PC-3 (cell line): ENCODE measurements at regions not wholly inside any gene's neighbourhood (a gene's known extent, or its start where the extent isn't known, plus 50 kb on each side); places are given as distances from the start of the nearest gene placed in this dataset.

ENCODE experiments used
- ATAC-seq: fragments of 200-7000 bp; cut with Tn5 transposase; 2 replicates; pipeline ENCODE4 v1.9.1; 2020; ENCODE audit warnings: mild to moderate bottlenecking, moderate library complexity
- BruUV-seq: library from RNA; stranded (reverse); fragments of 400-500 nt; replicated peaks from 2 replicates; lab custom pipeline; 2021; lab: Mats Ljungman, UMichigan
- CTCF ChIA-PET: fragments of 300-600 bp; sonication (Branson Sonifier 250); formaldehyde crosslinking; loops from one replicate; lab custom pipeline; 2022; ENCODE audit warnings: antibody characterized with exemption; lab: Charles Lee
- POLR2A ChIA-PET: fragments of 300-600 bp; sonication (Branson Sonifier 250); formaldehyde crosslinking; loops from one replicate; lab custom pipeline; 2022; ENCODE audit warnings: antibody characterized with exemption; ENCODE audit not compliant: unreplicated experiment; lab: Charles Lee
- DNase-seq: peaks from one replicate; pipeline ENCODE4 v3.0.0-alpha.2; 2015
- H2AFZ ChIP-seq: fragments of 300-600 bp; sonication (generic); 2 replicates; pipeline ENCODE4 v1.6.0; 2016; ENCODE audit warnings: antibody characterized with exemption, low read length
- H3F3A ChIP-seq: fragments of 300-600 bp; sonication (generic); one replicate; pipeline ENCODE4 v1.6.0; 2017; ENCODE audit warnings: antibody characterized with exemption, low read length, control low read depth, mild to moderate bottlenecking; ENCODE audit not compliant: unreplicated experiment
- H3K27ac ChIP-seq: fragments of 300-600 bp; sonication (generic); 2 replicates; pipeline ENCODE4 v1.5.1; 2016; ENCODE audit warnings: mild to moderate bottlenecking, low read length
- H3K27me3 ChIP-seq: fragments of 300-600 bp; sonication (generic); 2 replicates; pipeline ENCODE4 v1.6.1; 2016; ENCODE audit warnings: low read length, mixed read lengths
- H3K36me3 ChIP-seq: fragments of 300-600 bp; sonication (generic); 2 replicates; pipeline ENCODE4 v1.6.1; 2016; ENCODE audit warnings: low read depth, mixed run types, low read length, mixed read lengths
- H3K4me1 ChIP-seq: fragments of 300-600 bp; sonication (generic); 2 replicates; pipeline ENCODE4 v1.5.1; 2016; ENCODE audit warnings: low read length; ENCODE audit not compliant: insufficient read depth
- H3K4me2 ChIP-seq: fragments of 300-600 bp; sonication (generic); 2 replicates; pipeline ENCODE4 v1.6.0; 2016; ENCODE audit warnings: low read length
- H3K4me3 ChIP-seq: fragments of 300-600 bp; sonication (generic); 2 replicates; pipeline ENCODE4 v1.5.1; 2016; ENCODE audit warnings: mild to moderate bottlenecking, low read length, mixed read lengths
- H3K79me2 ChIP-seq: fragments of 300-600 bp; sonication (generic); 2 replicates; pipeline ENCODE4 v1.6.1; 2017; ENCODE audit warnings: low read length, mixed read lengths
- H3K9ac ChIP-seq: fragments of 300-600 bp; sonication (generic); 2 replicates; pipeline ENCODE4 v1.6.0; 2016; ENCODE audit warnings: mild to moderate bottlenecking, low read length
- H3K9me2 ChIP-seq: fragments of 300-600 bp; sonication (generic); replicated peaks from 2 replicates; pipeline ENCODE4 v1.6.1; 2016; ENCODE audit warnings: mixed run types, low read length, mixed read lengths
- H3K9me3 ChIP-seq: fragments of 300-600 bp; sonication (generic); 2 replicates; pipeline ENCODE4 v1.6.1; 2016; ENCODE audit warnings: low read length, mixed read lengths
- H4K20me1 ChIP-seq: fragments of 300-600 bp; sonication (generic); 2 replicates; pipeline ENCODE4 v1.6.1; 2016; ENCODE audit warnings: low read length, mixed read lengths
- CTCF ChIP-seq: fragments of 300-600 bp; sonication (generic); conservative IDR thresholded peaks from 2 replicates; pipeline ENCODE4 v1.5.1; 2017; ENCODE audit warnings: antibody characterized with exemption, low read depth, mild to moderate bottlenecking, low read length
- EZH2 ChIP-seq: fragments of 300-600 bp; sonication (generic); IDR thresholded peaks from one replicate; pipeline ENCODE4 v1.6.1; 2017; ENCODE audit warnings: antibody characterized with exemption, mild to moderate bottlenecking, low read length; ENCODE audit not compliant: unreplicated experiment
- EZH2phosphoT487 ChIP-seq: fragments of 300-600 bp; sonication (generic); IDR thresholded peaks from 2 replicates; pipeline ENCODE4 v1.6.1; 2018; ENCODE audit warnings: mild to moderate bottlenecking, antibody characterized with exemption, low read length, borderline replicate concordance
- intact Hi-C: fragments of 100-400 bp; cut with micrococcal nuclease; formaldehyde crosslinking; loops from 2 replicates; pipeline ENCODE4 v1.9.0; 2023

- ATAC-seq = no peak
- Histone ChIP-seq H3K9me2 (no peaks in the 10 kb centered on the region), H2AFZ (no peak overlapping the region), H3K79me2 (no peaks in the 10 kb centered on the region), H3K9me3 (no peaks in the 10 kb centered on the region), H3K36me3 (no peaks in the 10 kb centered on the region), H3K4me3 (no peak overlapping the region), H3K27ac (no peak overlapping the region), H4K20me1 (no peaks in the 10 kb centered on the region), H3K9ac (no peak overlapping the region), H3K4me2 (no peak overlapping the region), H3K4me1 (no peaks in the 10 kb centered on the region), H3F3A (no peaks in the 10 kb centered on the region), H3K27me3 (no peaks in the 10 kb centered on the region)
- no TSS peak for BruUV-seq
- ChIA-PET POLR2A (no interaction called here), CTCF (no interaction called here)
- DNase-seq = no peak
- TF ChIP-seq EZH2phosphoT487 (no peak), CTCF (no peak), EZH2 (no peak)
- intact Hi-C loops = no loop called here
Measured at GRCh38 chr1:58979677-58980076, 195.8 kb upstream of the JUN start.

- no TSS peak for BruUV-seq
Measured at GRCh38 chr1:58981392-58981791, 197.5 kb upstream of the JUN start.

More at GRCh38 chr1:58981392-58981791, 197.5 kb upstream of the JUN start:
- Histone ChIP-seq H3K4me1 (no peaks in the 10 kb centered on the region), H2AFZ (no peak overlapping the region), H3K27ac (no peak overlapping the region), H3F3A (no peaks in the 10 kb centered on the region), H3K27me3 (no peaks in the 10 kb centered on the region), H4K20me1 (no peaks in the 10 kb centered on the region), H3K9me3 (no peaks in the 10 kb centered on the region), H3K79me2 (no peaks in the 10 kb centered on the region), H3K9me2 (peaks cover 7% of the 10 kb centered on the region; the same call in 1 of the 2 replicates), H3K36me3 (no peaks in the 10 kb centered on the region), H3K9ac (no peak overlapping the region), H3K4me2 (no peak overlapping the region), H3K4me3 (no peak overlapping the region)
- ATAC-seq = no peak
- DNase-seq = no peak
- ChIA-PET POLR2A (no interaction called here), CTCF (no interaction called here)
- intact Hi-C loops = no loop called here
- TF ChIP-seq EZH2 (no peak), CTCF (no peak), EZH2phosphoT487 (no peak)
